ENCODE measurements at regions not wholly inside any gene's neighbourhood (a gene's known extent, or its start where the extent isn't known, plus 50 kb on each side); places are given as distances from the start of the nearest gene placed in this dataset.

- H2AFZ ChIP-seq (ENCODE audit: low read depth, low read length), result no peak overlapping the region
Measured at GRCh38 chr4:114056599-114056998, 77.2 kb upstream of the ARSJ start.

GRCh38 chr4:114057746-114058145 lies 78.3 kb upstream of the ARSJ start:
- 97% methylated on average over 2 of the region's 2 CpGs for WGBS

More at GRCh38 chr4:114056599-114056998, 77.2 kb upstream of the ARSJ start:
- DNase-seq, result no peak
- H3K79me1 ChIP-seq (replicated peaks; ENCODE audit: low read length, poor library complexity, severe bottlenecking), result no peaks in the 10 kb centered on the region
- no peaks in the 10 kb centered on the region for H3K27me3 ChIP-seq (ENCODE audit: control insufficient read depth in 1 of 2, insufficient read depth in 1 of 2, low read length in 2 of 2)
- H2AK5ac ChIP-seq (ENCODE audit: low read length, severe bottlenecking), result no peak overlapping the region
- no peak overlapping the region for H2BK5ac ChIP-seq (ENCODE audit: low read depth, low read length, poor library complexity, severe bottlenecking)
- no peak overlapping the region for H3K14ac ChIP-seq (ENCODE audit: low read length in 2 of 2)
- H4K8ac ChIP-seq (ENCODE audit: low read length), result no peak overlapping the region
- peaks cover 3% of the 10 kb centered on the region for H3K9me3 ChIP-seq (ENCODE audit: control insufficient read depth, low read length)
- H3K18ac ChIP-seq (ENCODE audit: low read depth in 1 of 2, low read length in 2 of 2), result no peak overlapping the region
- H3K36me3 ChIP-seq (ENCODE audit: control insufficient read depth in 1 of 2, insufficient read depth in 2 of 2, low read depth in 1 of 2, low read length in 2 of 2), result no peaks in the 10 kb centered on the region
- no peak overlapping the region for H2BK15ac ChIP-seq (ENCODE audit: low read depth, poor library complexity, severe bottlenecking)
- H3K4me2 ChIP-seq (ENCODE audit: low read length, poor library complexity, severe bottlenecking), result no peak overlapping the region
- 94% methylated on average over 4 of the region's 5 CpGs for WGBS
- no peak overlapping the region for H3K23ac ChIP-seq (ENCODE audit: low read length in 2 of 2)
- no peaks in the 10 kb centered on the region for H3K4me1 ChIP-seq (ENCODE audit: control insufficient read depth, insufficient read depth, low read depth, low read length)
- no peak overlapping the region for H2BK120ac ChIP-seq (ENCODE audit: low read depth, low read length)
- H3K27ac ChIP-seq (ENCODE audit: low read length, poor library complexity, severe bottlenecking), result no peak overlapping the region
- no peak overlapping the region for H3K9ac ChIP-seq (ENCODE audit: low read length)
- H2BK12ac ChIP-seq (ENCODE audit: low read length in 2 of 2), result no peak overlapping the region
- no peak overlapping the region for H4K91ac ChIP-seq (ENCODE audit: low read length)
- no peak overlapping the region for H3K4ac ChIP-seq (ENCODE audit: low read depth in 1 of 2, low read length in 2 of 2)
- no peak overlapping the region for H3K4me3 ChIP-seq (ENCODE audit: insufficient read depth in 1 of 2, low read depth in 1 of 2, low read length in 2 of 2)

GRCh38 chr4:114062499-114062898 lies 83.1 kb upstream of the ARSJ start:
- Histone ChIP-seq H3K9ac (ENCODE audit: low read length) (no peak overlapping the region), H2BK12ac (ENCODE audit: low read length in 2 of 2) (no peak overlapping the region), H3K23ac (ENCODE audit: low read length in 2 of 2) (no peak overlapping the region), H3K27me3 (ENCODE audit: control insufficient read depth in 1 of 2, insufficient read depth in 1 of 2, low read length in 2 of 2) (no peaks in the 10 kb centered on the region), H3K36me3 (ENCODE audit: control insufficient read depth in 1 of 2, insufficient read depth in 2 of 2, low read depth in 1 of 2, low read length in 2 of 2) (no peaks in the 10 kb centered on the region), H3K4me1 (ENCODE audit: control insufficient read depth, insufficient read depth, low read depth, low read length) (no peaks in the 10 kb centered on the region), H3K18ac (ENCODE audit: low read depth in 1 of 2, low read length in 2 of 2) (no peak overlapping the region), H3K27ac (ENCODE audit: low read length, poor library complexity, severe bottlenecking) (no peak overlapping the region), H2AFZ (ENCODE audit: low read depth, low read length) (no peak overlapping the region), H2AK5ac (ENCODE audit: low read length, severe bottlenecking) (no peak overlapping the region), H4K8ac (ENCODE audit: low read length) (no peak overlapping the region), H3K79me1 (replicated peaks; ENCODE audit: low read length, poor library complexity, severe bottlenecking) (no peaks in the 10 kb centered on the region), H2BK120ac (ENCODE audit: low read depth, low read length) (no peak overlapping the region), H2BK15ac (ENCODE audit: low read depth, poor library complexity, severe bottlenecking) (no peak overlapping the region), H3K14ac (ENCODE audit: low read length in 2 of 2) (no peak overlapping the region), H3K4me2 (ENCODE audit: low read length, poor library complexity, severe bottlenecking) (no peak overlapping the region), H2BK5ac (ENCODE audit: low read depth, low read length, poor library complexity, severe bottlenecking) (no peak overlapping the region), H3K4ac (ENCODE audit: low read depth in 1 of 2, low read length in 2 of 2) (no peak overlapping the region), H3K9me3 (ENCODE audit: control insufficient read depth, low read length) (peaks cover 3% of the 10 kb centered on the region), H4K91ac (ENCODE audit: low read length) (no peak overlapping the region), H3K4me3 (ENCODE audit: insufficient read depth in 1 of 2, low read depth in 1 of 2, low read length in 2 of 2) (no peak overlapping the region)
- no CpG with 5 or more reads among the region's 1 CpG for WGBS
- no peak for DNase-seq

More at GRCh38 chr4:114057746-114058145, 78.3 kb upstream of the ARSJ start:
- Histone ChIP-seq H3K27me3 (ENCODE audit: control insufficient read depth in 1 of 2, insufficient read depth in 1 of 2, low read length in 2 of 2) (no peaks in the 10 kb centered on the region), H3K4me1 (ENCODE audit: control insufficient read depth, insufficient read depth, low read depth, low read length) (no peaks in the 10 kb centered on the region), H3K9me3 (ENCODE audit: control insufficient read depth, low read length) (peaks cover 3% of the 10 kb centered on the region), H2BK12ac (ENCODE audit: low read length in 2 of 2) (no peak overlapping the region), H4K8ac (ENCODE audit: low read length) (no peak overlapping the region), H2BK5ac (ENCODE audit: low read depth, low read length, poor library complexity, severe bottlenecking) (no peak overlapping the region), H3K27ac (ENCODE audit: low read length, poor library complexity, severe bottlenecking) (no peak overlapping the region), H2AFZ (ENCODE audit: low read depth, low read length) (no peak overlapping the region), H3K36me3 (ENCODE audit: control insufficient read depth in 1 of 2, insufficient read depth in 2 of 2, low read depth in 1 of 2, low read length in 2 of 2) (no peaks in the 10 kb centered on the region), H2BK15ac (ENCODE audit: low read depth, poor library complexity, severe bottlenecking) (no peak overlapping the region), H3K4ac (ENCODE audit: low read depth in 1 of 2, low read length in 2 of 2) (no peak overlapping the region), H2BK120ac (ENCODE audit: low read depth, low read length) (no peak overlapping the region), H3K79me1 (replicated peaks; ENCODE audit: low read length, poor library complexity, severe bottlenecking) (no peaks in the 10 kb centered on the region), H3K9ac (ENCODE audit: low read length) (no peak overlapping the region), H3K23ac (ENCODE audit: low read length in 2 of 2) (no peak overlapping the region), H3K14ac (ENCODE audit: low read length in 2 of 2) (no peak overlapping the region), H3K18ac (ENCODE audit: low read depth in 1 of 2, low read length in 2 of 2) (no peak overlapping the region), H3K4me3 (ENCODE audit: insufficient read depth in 1 of 2, low read depth in 1 of 2, low read length in 2 of 2) (no peak overlapping the region), H2AK5ac (ENCODE audit: low read length, severe bottlenecking) (no peak overlapping the region), H4K91ac (ENCODE audit: low read length) (no peak overlapping the region), H3K4me2 (ENCODE audit: low read length, poor library complexity, severe bottlenecking) (no peak overlapping the region)
- no peak for DNase-seq

GRCh38 chr4:114072781-114073180 lies 93.3 kb upstream of the ARSJ start:
- Histone ChIP-seq H2BK12ac (ENCODE audit: low read length in 2 of 2) (no peak overlapping the region), H3K4me3 (ENCODE audit: insufficient read depth in 1 of 2, low read depth in 1 of 2, low read length in 2 of 2) (no peak overlapping the region), H3K4me1 (ENCODE audit: control insufficient read depth, insufficient read depth, low read depth, low read length) (peaks cover 2% of the 10 kb centered on the region), H3K4me2 (ENCODE audit: low read length, poor library complexity, severe bottlenecking) (no peak overlapping the region), H3K36me3 (ENCODE audit: control insufficient read depth in 1 of 2, insufficient read depth in 2 of 2, low read depth in 1 of 2, low read length in 2 of 2) (no peaks in the 10 kb centered on the region), H3K27ac (ENCODE audit: low read length, poor library complexity, severe bottlenecking) (no peak overlapping the region), H3K18ac (ENCODE audit: low read depth in 1 of 2, low read length in 2 of 2) (no peak overlapping the region), H3K23ac (ENCODE audit: low read length in 2 of 2) (no peak overlapping the region), H2AK5ac (ENCODE audit: low read length, severe bottlenecking) (no peak overlapping the region), H2BK5ac (ENCODE audit: low read depth, low read length, poor library complexity, severe bottlenecking) (no peak overlapping the region), H3K27me3 (ENCODE audit: control insufficient read depth in 1 of 2, insufficient read depth in 1 of 2, low read length in 2 of 2) (no peaks in the 10 kb centered on the region), H3K9ac (ENCODE audit: low read length) (no peak overlapping the region), H3K79me1 (replicated peaks; ENCODE audit: low read length, poor library complexity, severe bottlenecking) (no peaks in the 10 kb centered on the region), H4K91ac (ENCODE audit: low read length) (no peak overlapping the region), H2AFZ (ENCODE audit: low read depth, low read length) (no peak overlapping the region), H2BK15ac (ENCODE audit: low read depth, poor library complexity, severe bottlenecking) (no peak overlapping the region), H3K4ac (ENCODE audit: low read depth in 1 of 2, low read length in 2 of 2) (no peak overlapping the region), H2BK120ac (ENCODE audit: low read depth, low read length) (no peak overlapping the region), H3K9me3 (ENCODE audit: control insufficient read depth, low read length) (peaks cover 10% of the 10 kb centered on the region), H3K14ac (ENCODE audit: low read length in 2 of 2) (no peak overlapping the region), H4K8ac (ENCODE audit: low read length) (no peak overlapping the region)
- no peak for DNase-seq
- 74% methylated on average over 1 of the region's 1 CpG for WGBS

All from mesenchymal stem cell (in vitro differentiated cells and primary cell).